Adrenal gland (tissue), 9 donors: ENCODE measurements at regions not wholly inside any gene's neighbourhood (a gene's known extent, or its start where the extent isn't known, plus 50 kb on each side); places are given as distances from the start of the nearest gene placed in this dataset.

Experiments
- DNase-seq, 7 donors: peaks; one replicate each; pipeline ENCODE4 v3.0.0-alpha.2; 2019 to 2020
- H3K27ac ChIP-seq, 5 donors: fragments of 200-600 bp; sonication (generic) in 4 of 5; 1 replicate in 3 of 5; 2 replicates in 2 of 5; pipeline versions ENCODE4 v1.5.1 to v1.8.0; 2016 to 2020; ENCODE audit warnings: mild to moderate bottlenecking in 1 of 5
- H3K27me3 ChIP-seq: fragments of 200-600 bp; 2 replicates; pipeline ENCODE4 v1.8.0; 2021
- H3K36me3 ChIP-seq, 2 donors: fragments of 200-600 bp; replicated peaks in 1 of 2; 1 replicate in 1 of 2; 2 replicates in 1 of 2; pipeline versions ENCODE4 v1.5.1 to v1.8.0; 2018 to 2022
- H3K4me1 ChIP-seq, 2 donors: fragments of 200-600 bp; replicated peaks in 1 of 2; 1 replicate in 1 of 2; 2 replicates in 1 of 2; pipeline versions ENCODE4 v1.5.1 to v1.8.0; 2018 to 2021
- H3K4me3 ChIP-seq, 4 donors: fragments of 200-600 bp; sonication (generic) in 3 of 4; one replicate each; pipeline ENCODE4 v1.5.1; 2016 to 2018
- H3K9me3 ChIP-seq, 3 donors: fragments of 200-600 bp; sonication (generic) in 1 of 3; replicated peaks in 1 of 3; 1 replicate in 2 of 3; 2 replicates in 1 of 3; pipeline versions ENCODE4 v1.5.1 to v1.8.0; 2016 to 2021
- CTCF ChIP-seq, 6 experiments: fragments of 450-650 bp in 4 of 6; fragments of 200-600 bp in 2 of 6; sonication (generic) in 1 of 6; IDR thresholded peaks; 1 replicate in 5 of 6; 2 replicates in 1 of 6; pipeline versions ENCODE4 v1.5.1 to v1.8.0; 2016 to 2021; ENCODE audit warnings: antibody characterized with exemption in 6 of 6, mild to moderate bottlenecking in 2 of 6, moderate library complexity in 1 of 6
- POLR2A ChIP-seq, 2 donors: fragments of 450-650 bp; IDR thresholded peaks; one replicate each; pipeline ENCODE4 v1.6.1; 2017; ENCODE audit warnings: antibody characterized with exemption in 2 of 2, mild to moderate bottlenecking in 2 of 2, moderate library complexity in 1 of 2
- WGBS, 4 donors: extraction: QIAGEN DNeasy Blood & Tissue Kit in 2 of 4; methylation state at CpG; one replicate each; pipeline versions ENCODE4 v1.1.5 to v1.1.7; 2013 to 2017; 5-methylcytosine and 5-hydroxymethylcytosine counted together
- intact Hi-C, 2 donors: fragments of 100-400 bp; cut with DNase I; formaldehyde crosslinking; loops; one replicate each; pipeline versions ENCODE4 v1.14.1 to v1.15.0; 2022 to 2023
- donor health status: healthy with polysubstance abuse.
- donor health status: Bipolar disorder and iron deficiency.
- donor health status: DM: yes; HTN: yes; CAD: no.
- donor health status: DM: no; HTN: no; CAD: no.
- donor health status: DM: no; HTN: no; CAD: no.

- Histone ChIP-seq H3K9me3 (no peaks in the 10 kb centered on the region), H3K27ac (no peak overlapping the region), H3K4me1 (no peaks in the 10 kb centered on the region), H3K27me3 (no peaks in the 10 kb centered on the region), H3K4me3 (no peak overlapping the region), H3K36me3 (no peaks in the 10 kb centered on the region)
- intact Hi-C loops, result no loop called here
- DNase-seq, result no peak
- WGBS, 4 donors, result 86 to 92% (median 89%) methylated on average over 22 to 24 of the region's 24 CpGs
- TF ChIP-seq POLR2A (IDR thresholded peaks at IDR 0.05) (no peak), CTCF (IDR thresholded peaks at IDR 0.05) (no peak)
These were observed 251.4 kb upstream of the RNF32 start for GRCh38 chr7:156389116-156389692.

- no peaks in the 10 kb centered on the region for H3K36me3 ChIP-seq
- H3K4me1 ChIP-seq, result no peaks in the 10 kb centered on the region
- WGBS, 4 donors, result 4 to 11% (median 8%) methylated on average over 6 of the region's 6 CpGs
- DNase-seq, result peak in 3 of 7 donors; percentile 24 to 36 (median 25)
- no peak overlapping the region for H3K27ac ChIP-seq
- no peak overlapping the region for H3K4me3 ChIP-seq
- no peaks in the 10 kb centered on the region for H3K9me3 ChIP-seq
- TF ChIP-seq CTCF (IDR thresholded peaks at IDR 0.05) (no peak), POLR2A (IDR thresholded peaks at IDR 0.05) (no peak)
- intact Hi-C loops, result no loop called here
- H3K27me3 ChIP-seq, result no peaks in the 10 kb centered on the region
These were observed 254.5 kb upstream of the RNF32 start for GRCh38 chr7:156386097-156386496.

- no peak overlapping the region for H3K27ac ChIP-seq
- peak in 1 of 7 donors; percentile 35 for DNase-seq
- H3K36me3 ChIP-seq, result no peaks in the 10 kb centered on the region
- H3K27me3 ChIP-seq, result no peaks in the 10 kb centered on the region
- no peaks in the 10 kb centered on the region for H3K9me3 ChIP-seq
- 88 to 91% (median 89%) methylated on average over 14 of the region's 14 CpGs for WGBS, 4 donors
- H3K4me1 ChIP-seq, result no peaks in the 10 kb centered on the region
- intact Hi-C loops, result no loop called here
- no peak for TF ChIP-seq CTCF (IDR thresholded peaks at IDR 0.05)
- H3K4me3 ChIP-seq, result no peak overlapping the region
These were observed 255.9 kb upstream of the RNF32 start for GRCh38 chr7:156384706-156385105.

DNA sequence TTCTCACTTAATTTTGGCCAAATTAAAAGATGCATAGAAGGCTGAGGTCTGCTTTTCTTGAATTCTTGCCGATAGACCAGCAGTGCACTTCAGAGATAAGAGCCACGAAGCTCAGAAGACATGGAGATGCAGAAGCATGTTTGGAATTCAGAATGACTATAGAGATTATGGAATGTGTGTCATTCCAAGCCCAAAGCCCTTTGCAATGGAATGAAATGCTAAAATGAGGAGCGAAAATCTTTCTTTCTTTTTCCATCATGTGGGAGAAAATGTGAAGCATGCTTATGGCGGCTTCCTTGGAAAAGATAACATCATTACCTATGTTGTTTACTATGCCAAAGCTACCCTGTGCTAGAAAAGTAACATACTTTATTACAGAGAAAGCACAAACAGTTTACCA, 257.0 kb upstream of the RNF32 start:
- intact Hi-C loops, result no loop called here
- H3K36me3 ChIP-seq, result no peaks in the 10 kb centered on the region
- no peaks in the 10 kb centered on the region for H3K9me3 ChIP-seq
- no peaks in the 10 kb centered on the region for H3K27me3 ChIP-seq
- H3K4me1 ChIP-seq, result no peaks in the 10 kb centered on the region
- H3K27ac ChIP-seq, result no peak overlapping the region
- no peak for TF ChIP-seq CTCF (IDR thresholded peaks at IDR 0.05)
- no peak for TF ChIP-seq POLR2A (IDR thresholded peaks at IDR 0.05)
- no peak overlapping the region for H3K4me3 ChIP-seq
- 56 to 66% (median 62%) methylated on average over 4 of the region's 4 CpGs for WGBS, 4 donors
- no peak for DNase-seq
